Breast epithelium (tissue), 3 donors: ENCODE measurements at regions not wholly inside any gene's neighbourhood (a gene's known extent, or its start where the extent isn't known, plus 50 kb on each side); places are given as distances from the start of the nearest gene placed in this dataset.

ENCODE experiments used
- POLR2A ChIP-seq: fragments of 450-650 bp; IDR thresholded peaks from one replicate; pipeline ENCODE4 v1.6.1; 2016; ENCODE audit warnings: antibody characterized with exemption, mild to moderate bottlenecking, moderate library complexity
- TF ChIP-seq, protein P1 (sequence below), 3 donors: fragments of 450-650 bp; IDR thresholded peaks; one replicate each; pipeline ENCODE4 v1.5.1; 2016 to 2017; ENCODE audit warnings: antibody characterized with exemption in 3 of 3, mild to moderate bottlenecking in 3 of 3, moderate library complexity in 3 of 3

DNA sequence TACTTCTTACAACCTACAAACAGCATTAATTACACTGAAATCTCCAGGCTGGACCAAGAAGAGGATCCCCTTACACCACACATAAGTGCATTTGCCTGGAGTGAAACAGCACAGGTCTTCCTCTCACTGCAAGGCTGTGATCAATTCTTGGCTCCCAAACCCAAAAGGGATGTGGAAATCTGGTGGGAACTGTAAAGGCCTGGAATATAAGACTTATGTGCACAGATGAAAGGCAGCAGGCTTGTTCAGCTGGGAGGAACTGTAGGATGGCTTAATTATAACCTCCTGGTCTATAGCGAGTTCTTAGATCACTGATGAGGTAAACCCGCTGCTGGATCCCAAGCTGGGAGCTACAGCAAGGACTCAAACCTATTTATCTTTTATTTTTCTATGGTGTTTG is 182.9 kb upstream of the TNC start:
- TF ChIP-seq, protein P1, sequence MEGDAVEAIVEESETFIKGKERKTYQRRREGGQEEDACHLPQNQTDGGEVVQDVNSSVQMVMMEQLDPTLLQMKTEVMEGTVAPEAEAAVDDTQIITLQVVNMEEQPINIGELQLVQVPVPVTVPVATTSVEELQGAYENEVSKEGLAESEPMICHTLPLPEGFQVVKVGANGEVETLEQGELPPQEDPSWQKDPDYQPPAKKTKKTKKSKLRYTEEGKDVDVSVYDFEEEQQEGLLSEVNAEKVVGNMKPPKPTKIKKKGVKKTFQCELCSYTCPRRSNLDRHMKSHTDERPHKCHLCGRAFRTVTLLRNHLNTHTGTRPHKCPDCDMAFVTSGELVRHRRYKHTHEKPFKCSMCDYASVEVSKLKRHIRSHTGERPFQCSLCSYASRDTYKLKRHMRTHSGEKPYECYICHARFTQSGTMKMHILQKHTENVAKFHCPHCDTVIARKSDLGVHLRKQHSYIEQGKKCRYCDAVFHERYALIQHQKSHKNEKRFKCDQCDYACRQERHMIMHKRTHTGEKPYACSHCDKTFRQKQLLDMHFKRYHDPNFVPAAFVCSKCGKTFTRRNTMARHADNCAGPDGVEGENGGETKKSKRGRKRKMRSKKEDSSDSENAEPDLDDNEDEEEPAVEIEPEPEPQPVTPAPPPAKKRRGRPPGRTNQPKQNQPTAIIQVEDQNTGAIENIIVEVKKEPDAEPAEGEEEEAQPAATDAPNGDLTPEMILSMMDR (IDR thresholded peaks at IDR 0.05), result no peak
- no peak for TF ChIP-seq POLR2A
